Skin of body (tissue), 1 donor: ENCODE measurements at regions not wholly inside any gene's neighbourhood (a gene's known extent, or its start where the extent isn't known, plus 50 kb on each side); places are given as distances from the start of the nearest gene placed in this dataset.
"Not testable (repeated sequence)": the region's sequence is repeated elsewhere in the genome, so short reads cannot be mapped to it uniquely, and the experiment has no call there.

Experiments
- DNase-seq: peaks from one replicate; lab custom pipeline; 2025; lab: John Stamatoyannopoulos, UW

GRCh38 chr2:20499387-20499786 is 52.5 kb downstream of the RHOB start:
- no peak for DNase-seq

GRCh38 chr2:20501974-20502373 is 55.1 kb downstream of the RHOB start:
- peak; percentile 59 for DNase-seq

- not testable (repeated sequence) for DNase-seq
Observed at GRCh38 chr2:20502496-20502895, 55.6 kb downstream of the RHOB start.

- DNase-seq: no peak
Observed at GRCh38 chr2:20504174-20504573, 57.3 kb downstream of the RHOB start.

- DNase-seq: no peak
Observed at GRCh38 chr2:20506201-20506685, 59.4 kb downstream of the RHOB start.

GRCh38 chr2:20507166-20507692 is 60.4 kb downstream of the RHOB start:
- DNase-seq: no peak

- DNase-seq: no peak
Observed at GRCh38 chr2:20507711-20508110, 60.8 kb downstream of the RHOB start.

- DNase-seq: no peak
Observed at GRCh38 chr2:20509301-20509769, 62.5 kb downstream of the RHOB start.

- no peak for DNase-seq
Observed at GRCh38 chr2:20509770-20510490, 63.1 kb downstream of the RHOB start.

GRCh38 chr2:20511130-20511529 is 64.3 kb downstream of the RHOB start:
- DNase-seq: no peak

- DNase-seq: no peak
Observed at GRCh38 chr2:20512061-20512605, 65.3 kb downstream of the RHOB start.

- DNase-seq: no peak
Observed at GRCh38 chr2:20513946-20514345, 67.1 kb downstream of the RHOB start.

GRCh38 chr2:20514596-20515269 is 67.9 kb downstream of the RHOB start:
- peak; percentile 30 for DNase-seq

- no peak for DNase-seq
Observed at GRCh38 chr2:20515290-20516220, 68.7 kb downstream of the RHOB start.

GRCh38 chr2:20516291-20516645 is 69.4 kb downstream of the RHOB start:
- DNase-seq: no peak

- DNase-seq: no peak
Observed at GRCh38 chr2:20516646-20517341, 69.9 kb downstream of the RHOB start.

- no peak for DNase-seq
Observed at GRCh38 chr2:20519309-20519708, 72.4 kb downstream of the RHOB start.

GRCh38 chr2:20520128-20520527 is 73.3 kb downstream of the RHOB start:
- DNase-seq: no peak

- no peak for DNase-seq
Observed at GRCh38 chr2:20521193-20521592, 74.3 kb downstream of the RHOB start.

- no peak for DNase-seq
Observed at GRCh38 chr2:20521682-20522189, 74.9 kb downstream of the RHOB start.
